Adipocyte (in vitro differentiated cells): ENCODE measurements at regions not wholly inside any gene's neighbourhood (a gene's known extent, or its start where the extent isn't known, plus 50 kb on each side); places are given as distances from the start of the nearest gene placed in this dataset.
"Not testable (repeated sequence)": the region's sequence is repeated elsewhere in the genome, so short reads cannot be mapped to it uniquely, and the experiment has no call there.

Experiments used
- DNase-seq: peaks from one replicate; pipeline ENCODE4 v3.0.0-alpha.2; 2015; ENCODE audit warnings: low read depth
- H3K27me3 ChIP-seq: replicated peaks from 2 replicates; pipeline ENCODE4 v1.7.0; 2013; ENCODE audit warnings: mild to moderate bottlenecking, low read length, moderate library complexity; ENCODE audit not compliant: control insufficient read depth, insufficient read depth
- H3K36me3 ChIP-seq: 2 replicates; pipeline ENCODE4 v1.7.0; 2013; ENCODE audit warnings: low read length, mild to moderate bottlenecking, moderate library complexity; ENCODE audit not compliant: control insufficient read depth, insufficient read depth, severe bottlenecking
- H3K4me1 ChIP-seq: 2 replicates; pipeline ENCODE4 v1.7.0; 2013; ENCODE audit warnings: mild to moderate bottlenecking, low read length, moderate library complexity; ENCODE audit not compliant: control insufficient read depth, insufficient read depth
- H3K4me3 ChIP-seq: 2 replicates; pipeline ENCODE4 v1.7.0; 2013; ENCODE audit warnings: mild to moderate bottlenecking, low read length, moderate library complexity
- H3K9ac ChIP-seq: 2 replicates; pipeline ENCODE4 v1.7.0; 2013; ENCODE audit warnings: mild to moderate bottlenecking, low read length, moderate library complexity
- H3K9me3 ChIP-seq: 2 replicates; pipeline ENCODE4 v1.7.0; 2013; ENCODE audit warnings: mild to moderate bottlenecking, low read length, moderate library complexity; ENCODE audit not compliant: control insufficient read depth

DNA sequence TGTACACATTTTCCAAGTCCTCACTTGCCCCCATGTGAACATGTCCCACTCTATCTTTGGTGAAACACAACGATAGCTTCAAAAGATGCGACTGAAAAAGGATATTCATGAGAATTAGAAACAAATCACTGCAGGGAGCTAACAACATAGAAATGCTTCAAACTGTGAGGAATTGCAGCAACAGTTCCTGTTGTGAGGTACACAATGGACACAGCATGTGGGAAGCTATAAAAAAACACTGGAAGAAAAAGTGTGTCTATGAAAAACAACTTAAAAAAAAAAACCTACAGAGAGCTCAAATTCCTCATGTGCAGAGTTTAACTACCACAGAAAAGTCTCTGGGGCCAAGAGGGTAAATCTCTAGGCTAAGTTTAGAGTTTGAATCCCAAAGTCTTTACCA lies 51.6 kb upstream of the BLTP1 start:
- no peak overlapping the region for H3K4me3 ChIP-seq
- no peaks in the 10 kb centered on the region for H3K4me1 ChIP-seq
- DNase-seq: no peak
- no peaks in the 10 kb centered on the region for H3K36me3 ChIP-seq
- no peaks in the 10 kb centered on the region for H3K9me3 ChIP-seq
- H3K9ac ChIP-seq: no peak overlapping the region
- no peaks in the 10 kb centered on the region for H3K27me3 ChIP-seq

DNA sequence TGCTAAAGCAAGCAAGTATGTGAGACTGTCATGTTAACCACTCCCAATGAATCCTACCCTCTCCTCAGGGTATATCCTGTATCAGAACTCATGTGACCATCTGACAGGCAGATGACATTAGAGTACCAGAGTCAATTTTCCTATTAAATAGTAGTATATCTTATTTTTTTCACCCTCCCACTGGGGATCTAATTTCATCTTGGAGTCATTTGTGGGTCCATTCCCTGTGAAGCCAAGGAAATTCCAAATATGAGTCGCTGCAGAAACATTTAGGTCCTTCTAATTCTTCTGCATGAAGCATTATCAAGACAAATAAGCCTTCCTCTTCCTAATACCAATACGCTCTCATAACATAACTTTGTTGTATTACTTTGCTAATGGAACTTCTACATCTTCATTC lies 52.2 kb upstream of the BLTP1 start:
- no peak overlapping the region for H3K4me3 ChIP-seq
- no peaks in the 10 kb centered on the region for H3K36me3 ChIP-seq
- no peaks in the 10 kb centered on the region for H3K27me3 ChIP-seq
- DNase-seq: peak; percentile 24
- no peaks in the 10 kb centered on the region for H3K4me1 ChIP-seq
- no peaks in the 10 kb centered on the region for H3K9me3 ChIP-seq
- H3K9ac ChIP-seq: no peak overlapping the region

DNA sequence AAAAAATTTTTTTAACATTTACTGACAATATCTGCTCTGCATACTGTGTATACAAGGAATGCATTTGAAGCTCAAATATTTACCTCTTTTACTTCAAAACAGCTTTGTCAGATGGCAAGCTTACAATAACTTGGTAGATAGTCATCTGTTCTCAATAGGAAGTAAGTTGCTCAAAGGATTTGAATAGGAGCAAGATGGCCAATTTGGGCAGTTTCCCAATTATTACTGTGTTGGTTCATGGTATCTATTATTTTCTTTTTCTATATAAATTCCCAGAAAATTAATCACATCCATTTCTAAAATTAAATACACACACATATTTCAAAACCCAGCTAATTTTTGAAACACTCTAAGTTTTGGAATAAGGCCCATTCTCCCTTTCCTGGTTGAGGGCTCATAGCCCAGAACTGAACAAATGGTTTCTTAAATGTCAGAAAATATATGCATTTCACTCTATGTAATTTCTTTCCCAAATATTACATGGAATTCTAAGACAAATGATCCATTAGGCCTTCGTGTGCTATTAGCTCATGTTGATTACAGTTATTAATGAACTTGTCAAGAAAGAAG lies 60.2 kb upstream of the BLTP1 start:
- DNase-seq: no peak
- no peak overlapping the region for H3K9ac ChIP-seq
- H3K27me3 ChIP-seq: no peaks in the 10 kb centered on the region
- no peaks in the 10 kb centered on the region for H3K9me3 ChIP-seq
- peaks cover 6% of the 10 kb centered on the region for H3K4me1 ChIP-seq
- no peak overlapping the region for H3K4me3 ChIP-seq
- no peaks in the 10 kb centered on the region for H3K36me3 ChIP-seq

DNA sequence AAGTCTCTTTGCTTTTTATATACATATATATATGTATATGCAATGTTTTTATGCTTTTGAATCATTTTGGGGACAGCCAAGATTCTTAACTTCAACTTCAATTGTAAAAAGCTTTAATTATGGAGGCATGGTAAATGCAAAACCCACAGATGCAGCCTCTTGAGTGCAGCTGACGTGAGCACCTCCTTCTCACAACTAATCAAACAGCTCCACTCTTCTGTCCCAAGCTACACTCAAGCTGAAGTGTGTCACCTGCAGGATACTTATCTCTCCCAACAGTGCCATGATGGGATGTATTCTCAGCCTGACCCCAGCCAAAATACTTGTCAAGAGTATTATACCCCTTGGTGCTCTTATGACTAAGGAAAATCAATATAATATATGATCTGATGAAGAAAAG lies 60.7 kb upstream of the BLTP1 start:
- Histone ChIP-seq H3K36me3 (no peaks in the 10 kb centered on the region), H3K9me3 (no peaks in the 10 kb centered on the region), H3K9ac (no peak overlapping the region), H3K27me3 (no peaks in the 10 kb centered on the region), H3K4me1 (peaks cover 11% of the 10 kb centered on the region), H3K4me3 (no peak overlapping the region)
- DNase-seq: no peak

DNA sequence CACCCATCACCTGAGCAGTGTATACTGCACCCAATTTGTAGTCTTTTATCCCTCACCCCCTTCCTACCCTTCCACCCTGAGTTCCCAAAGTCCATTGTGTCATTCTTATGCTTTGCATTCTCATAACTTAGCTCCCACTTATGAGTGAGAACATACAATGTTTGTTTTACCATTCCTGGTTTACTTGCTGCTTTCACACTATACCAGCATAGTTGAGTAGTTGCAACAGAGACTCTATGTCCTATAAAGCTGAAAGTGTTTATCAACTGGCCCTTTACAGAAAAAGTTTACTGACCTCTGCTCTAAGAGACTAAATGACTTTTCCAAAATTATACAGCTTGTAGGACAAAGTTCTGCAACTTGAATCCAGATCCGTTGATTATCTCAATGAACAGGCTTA lies 61.1 kb upstream of the BLTP1 start:
- H3K4me3 ChIP-seq: no peak overlapping the region
- H3K4me1 ChIP-seq: peaks cover 13% of the 10 kb centered on the region
- H3K9me3 ChIP-seq: no peaks in the 10 kb centered on the region
- no peaks in the 10 kb centered on the region for H3K27me3 ChIP-seq
- DNase-seq: peak; percentile 1
- H3K9ac ChIP-seq: no peak overlapping the region
- no peaks in the 10 kb centered on the region for H3K36me3 ChIP-seq

DNA sequence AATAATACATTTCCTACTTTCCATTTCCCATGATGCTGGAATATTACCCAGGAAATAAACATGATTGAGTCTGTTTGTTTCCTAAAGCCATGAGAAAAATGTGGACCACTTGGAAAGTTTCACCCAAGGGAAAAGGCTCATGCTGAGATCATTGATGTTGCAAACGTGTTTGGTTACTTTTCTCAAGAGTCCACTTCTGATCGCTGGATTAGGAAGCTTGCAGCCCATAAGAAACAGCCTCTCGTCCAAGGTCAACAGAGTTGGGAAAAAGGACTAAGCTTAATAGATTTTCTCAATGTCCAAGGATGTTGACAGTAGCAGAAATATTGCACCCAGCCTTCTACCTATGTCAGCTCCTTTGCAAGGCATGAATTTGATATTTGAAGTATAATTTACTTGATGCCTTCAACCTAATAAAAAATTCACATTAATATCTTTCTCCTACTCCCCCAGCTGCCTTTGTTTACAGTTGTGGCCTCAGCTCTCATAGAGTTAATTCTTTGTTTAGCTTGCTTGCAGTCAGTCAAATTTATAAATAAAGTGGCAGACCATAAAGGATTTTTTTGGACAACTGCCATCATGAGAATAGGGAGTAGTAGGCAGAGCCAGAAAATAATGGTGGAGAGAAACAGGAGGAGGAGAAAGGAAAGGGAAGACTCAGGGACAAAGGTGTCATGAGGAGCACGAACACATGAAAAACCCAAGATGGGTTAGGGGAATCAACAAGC lies 65.6 kb upstream of the BLTP1 start:
- Histone ChIP-seq H3K9me3 (no peaks in the 10 kb centered on the region), H3K9ac (no peak overlapping the region), H3K4me3 (no peak overlapping the region), H3K4me1 (peaks cover 9% of the 10 kb centered on the region), H3K36me3 (no peaks in the 10 kb centered on the region), H3K27me3 (no peaks in the 10 kb centered on the region)
- DNase-seq: no peak

DNA sequence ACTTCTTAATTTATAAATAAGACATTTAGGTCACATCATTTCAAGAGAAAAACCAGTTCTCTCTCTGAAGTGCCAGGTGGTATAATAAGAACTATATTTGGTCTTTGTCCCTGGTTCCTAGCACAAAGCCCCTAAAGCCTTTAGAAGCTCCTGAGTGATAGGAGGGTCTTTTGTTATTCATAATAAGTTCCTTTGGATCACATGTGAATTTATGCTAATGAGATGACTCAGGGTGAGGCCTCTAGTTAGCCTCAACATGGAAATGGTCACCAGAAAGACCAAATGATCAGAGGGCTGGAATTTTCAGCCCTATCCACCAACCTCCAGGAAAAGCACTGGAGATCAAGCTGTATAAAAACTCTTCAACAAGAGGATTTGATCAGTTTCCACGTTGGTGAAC lies 68.1 kb upstream of the BLTP1 start:
- H3K36me3 ChIP-seq: no peaks in the 10 kb centered on the region
- DNase-seq: no peak
- H3K9ac ChIP-seq: no peak overlapping the region
- H3K9me3 ChIP-seq: no peaks in the 10 kb centered on the region
- no peak overlapping the region for H3K4me3 ChIP-seq
- peaks cover 8% of the 10 kb centered on the region for H3K4me1 ChIP-seq
- H3K27me3 ChIP-seq: no peaks in the 10 kb centered on the region

DNA sequence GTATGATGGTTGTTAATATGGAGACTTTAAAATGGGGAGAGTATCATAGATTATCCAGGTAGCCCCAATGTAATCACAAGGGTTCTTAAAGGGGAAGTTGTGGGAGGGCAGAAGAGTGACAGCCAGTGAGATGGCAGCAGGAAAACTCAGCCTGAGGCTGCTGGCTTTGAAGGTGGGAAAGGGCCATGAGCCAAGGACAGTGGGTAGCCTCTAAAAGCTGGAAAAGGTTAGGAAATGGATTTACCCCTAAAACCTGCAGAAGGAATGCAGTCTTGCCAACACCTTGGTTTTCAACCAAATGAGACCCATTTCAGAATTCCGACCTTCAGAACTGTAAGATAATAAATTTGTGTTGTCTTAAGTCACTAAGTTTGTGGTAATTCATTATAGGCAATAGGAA lies 68.8 kb upstream of the BLTP1 start:
- H3K4me1 ChIP-seq: peaks cover 8% of the 10 kb centered on the region
- H3K9me3 ChIP-seq: no peaks in the 10 kb centered on the region
- H3K36me3 ChIP-seq: no peaks in the 10 kb centered on the region
- H3K27me3 ChIP-seq: no peaks in the 10 kb centered on the region
- no peak overlapping the region for H3K4me3 ChIP-seq
- H3K9ac ChIP-seq: no peak overlapping the region
- no peak for DNase-seq

DNA sequence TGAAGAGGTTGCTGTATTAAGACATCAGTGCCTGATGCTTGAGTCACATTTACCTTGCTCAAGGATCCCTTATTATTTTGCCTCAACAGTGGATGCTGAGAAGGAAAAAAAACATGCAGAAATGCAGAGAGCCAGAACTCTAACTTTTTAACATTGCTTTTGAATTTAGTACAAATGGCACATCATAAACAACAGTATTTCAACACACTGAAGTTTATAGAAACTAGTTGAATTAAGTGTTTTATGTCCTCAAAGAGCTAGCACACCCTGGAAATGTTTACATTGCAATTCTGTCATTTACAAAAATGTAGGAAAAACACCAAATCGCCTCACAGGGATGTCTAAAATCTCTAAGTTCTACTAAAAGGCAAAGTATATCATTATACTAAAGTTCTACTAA lies 69.5 kb upstream of the BLTP1 start:
- Histone ChIP-seq H3K36me3 (no peaks in the 10 kb centered on the region), H3K4me3 (no peak overlapping the region), H3K9me3 (no peaks in the 10 kb centered on the region), H3K27me3 (no peaks in the 10 kb centered on the region), H3K4me1 (peaks cover 8% of the 10 kb centered on the region), H3K9ac (no peak overlapping the region)
- DNase-seq: no peak

DNA sequence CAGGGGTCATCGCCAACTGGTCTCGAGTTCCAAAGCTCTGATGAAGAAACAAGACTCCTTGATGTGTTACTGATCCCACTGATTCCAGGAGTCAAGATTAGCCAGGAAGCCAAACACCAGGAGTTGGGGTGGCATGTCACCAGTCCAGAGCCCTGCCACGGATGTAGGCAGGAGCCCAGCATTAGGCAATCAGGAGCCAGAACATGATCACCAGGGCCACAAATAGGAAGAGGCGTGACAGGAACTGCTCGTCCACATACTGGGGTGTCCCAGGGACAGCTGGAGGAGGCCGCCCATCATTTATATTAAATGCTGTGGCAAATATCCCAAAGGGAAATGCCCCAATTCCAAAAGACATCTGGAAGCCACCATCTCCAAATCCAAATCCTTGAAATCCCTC lies 74.5 kb upstream of the BLTP1 start:
- not testable (repeated sequence) for H3K9me3 ChIP-seq, DNase-seq, H3K9ac ChIP-seq, H3K4me3 ChIP-seq, H3K4me1 ChIP-seq, H3K27me3 ChIP-seq, H3K36me3 ChIP-seq

DNA sequence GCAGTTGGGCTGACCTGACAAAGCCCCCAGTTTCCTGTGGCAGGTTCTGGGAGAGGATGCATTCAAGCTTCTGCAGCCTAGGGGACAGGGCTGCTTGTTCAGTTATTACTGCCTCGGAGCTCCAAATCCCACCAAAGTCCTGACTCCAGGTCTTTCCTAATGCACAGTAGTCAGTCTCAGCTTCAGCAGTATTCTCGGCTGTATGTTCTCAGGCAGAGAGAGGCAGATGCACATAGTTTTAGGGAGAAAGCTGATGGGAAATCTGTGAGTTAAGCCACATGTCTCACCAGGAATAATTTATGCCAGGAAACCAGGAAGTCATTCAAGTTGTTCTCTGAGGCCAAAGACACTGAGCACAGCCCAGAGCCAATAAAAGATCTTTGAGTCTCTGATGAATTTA lies 75.3 kb upstream of the BLTP1 start:
- not testable (repeated sequence) for DNase-seq, H3K4me3 ChIP-seq, H3K4me1 ChIP-seq, H3K27me3 ChIP-seq, H3K36me3 ChIP-seq, H3K9me3 ChIP-seq, H3K9ac ChIP-seq

DNA sequence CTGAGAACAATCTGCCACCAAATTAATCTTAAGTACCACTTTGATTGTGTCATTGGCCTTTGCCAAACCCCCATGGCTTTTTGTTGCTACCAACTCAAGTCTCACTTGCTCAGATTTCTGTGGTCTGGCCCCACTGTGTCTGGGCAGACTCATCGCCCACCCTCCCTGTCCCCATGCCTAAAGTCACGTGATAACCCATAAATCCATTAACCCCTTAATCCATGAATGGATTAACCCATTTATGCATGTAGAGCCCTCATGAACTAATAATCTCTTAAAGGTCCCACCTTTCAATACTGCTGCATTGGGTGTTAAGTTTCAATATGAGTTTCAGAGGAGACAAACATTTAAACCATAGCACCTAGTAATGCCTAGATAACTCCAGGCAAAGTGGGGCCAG lies 78.5 kb upstream of the BLTP1 start:
- Histone ChIP-seq H3K4me3 (no peak overlapping the region), H3K27me3 (no peaks in the 10 kb centered on the region), H3K36me3 (no peaks in the 10 kb centered on the region), H3K4me1 (no peaks in the 10 kb centered on the region), H3K9me3 (no peaks in the 10 kb centered on the region), H3K9ac (no peak overlapping the region)
- DNase-seq: no peak
